ES-I3 (cell line): ENCODE measurements at regions not wholly inside any gene's neighbourhood (a gene's known extent, or its start where the extent isn't known, plus 50 kb on each side); places are given as distances from the start of the nearest gene placed in this dataset.

Experiments
- H3K36me3 ChIP-seq: 2 replicates; pipeline ENCODE4 v1.6.1; 2013; ENCODE audit warnings: mild to moderate bottlenecking, low read length, control low read depth, moderate library complexity; ENCODE audit not compliant: insufficient read depth
- H3K4me1 ChIP-seq: 2 replicates; pipeline ENCODE4 v1.6.1; 2013; ENCODE audit warnings: mild to moderate bottlenecking, control low read depth, low read length; ENCODE audit not compliant: insufficient read depth
- H3K9ac ChIP-seq: 2 replicates; pipeline ENCODE4 v1.6.1; 2013; ENCODE audit warnings: low read depth, mild to moderate bottlenecking, low read length, moderate library complexity
- H3K9me3 ChIP-seq: 2 replicates; pipeline ENCODE4 v1.6.1; 2013; ENCODE audit warnings: mild to moderate bottlenecking, low read length, moderate library complexity; ENCODE audit not compliant: control insufficient read depth, insufficient read depth

DNA sequence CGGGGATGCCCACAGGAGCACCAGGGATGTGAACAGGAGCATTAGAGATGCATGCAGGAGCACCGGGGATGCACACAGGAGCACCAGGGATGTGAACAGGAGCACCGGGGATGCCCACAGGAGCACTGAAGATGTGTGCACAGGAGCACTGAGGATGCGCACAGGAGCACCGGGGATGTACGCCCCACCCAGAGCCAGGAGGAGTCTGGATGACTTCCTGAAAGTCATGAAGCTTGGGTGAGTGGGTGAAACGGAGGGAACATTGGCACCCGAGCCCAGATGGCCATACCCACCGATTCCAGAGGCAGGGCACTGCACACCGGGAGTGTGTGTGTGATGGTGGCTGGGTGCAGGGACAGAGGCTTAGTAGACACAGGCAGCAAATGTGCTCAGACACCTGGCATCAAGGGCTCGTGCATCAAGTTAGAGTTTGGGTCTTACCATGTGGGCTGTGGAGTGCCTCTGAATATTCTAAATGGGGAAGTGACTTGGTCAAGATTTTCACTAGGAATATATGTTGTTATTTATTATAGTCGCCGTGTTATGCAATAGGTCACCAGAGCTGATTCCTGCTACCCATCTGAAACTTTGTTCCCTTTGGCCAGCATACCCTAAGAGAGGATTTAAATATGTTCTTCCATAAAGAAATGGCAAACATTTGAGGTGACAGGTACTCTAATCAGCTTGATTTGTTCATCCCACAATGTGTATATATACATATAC is 365.8 kb upstream of the MYT1L start:
- peaks cover 7% of the 10 kb centered on the region for H3K4me1 ChIP-seq
- no peaks in the 10 kb centered on the region for H3K9me3 ChIP-seq
- no peaks in the 10 kb centered on the region for H3K36me3 ChIP-seq
- no peak overlapping the region for H3K9ac ChIP-seq

DNA sequence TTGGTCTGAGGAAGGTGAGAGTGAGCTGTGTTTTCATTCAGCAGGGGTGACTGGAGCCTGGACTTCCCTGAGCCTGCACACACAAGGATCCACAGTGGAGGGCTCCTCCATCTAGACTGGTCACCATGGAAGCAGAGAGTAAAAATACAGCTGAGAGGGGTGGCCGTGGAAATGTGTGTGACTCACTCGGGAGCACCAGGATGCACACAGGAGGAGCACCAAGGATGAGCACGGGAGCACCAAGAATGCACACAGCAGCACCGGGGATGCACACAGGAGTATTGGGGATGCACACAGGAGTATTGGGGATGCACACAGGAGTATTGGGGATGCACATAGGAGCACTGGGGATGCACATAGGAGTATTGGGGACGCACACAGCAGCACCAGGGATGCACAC is 365.2 kb upstream of the MYT1L start:
- peaks cover 7% of the 10 kb centered on the region for H3K4me1 ChIP-seq
- no peaks in the 10 kb centered on the region for H3K9me3 ChIP-seq
- no peaks in the 10 kb centered on the region for H3K36me3 ChIP-seq
- no peak overlapping the region for H3K9ac ChIP-seq

DNA sequence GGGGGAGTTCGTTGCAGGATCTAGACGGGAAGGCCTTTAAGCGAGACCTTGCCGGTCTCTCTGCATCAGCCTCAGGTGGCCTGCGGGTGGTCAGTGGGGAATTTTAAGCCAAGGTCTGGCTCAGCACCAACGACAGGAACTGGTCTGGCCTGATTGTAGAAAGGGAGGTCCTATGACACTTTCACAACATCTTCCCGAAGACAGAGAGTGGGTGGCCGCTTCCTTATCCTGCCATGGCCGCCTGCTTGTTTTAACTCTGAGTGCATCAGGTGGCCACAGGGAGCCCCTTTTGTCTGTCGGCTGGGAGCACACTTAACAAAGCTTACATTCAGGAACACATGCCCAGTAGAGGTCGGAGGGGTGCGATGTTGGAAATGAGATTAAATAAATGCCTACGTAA is 363.7 kb upstream of the MYT1L start:
- Histone ChIP-seq H3K36me3 (no peaks in the 10 kb centered on the region), H3K9ac (no peak overlapping the region), H3K4me1 (peaks cover 7% of the 10 kb centered on the region), H3K9me3 (no peaks in the 10 kb centered on the region)

DNA sequence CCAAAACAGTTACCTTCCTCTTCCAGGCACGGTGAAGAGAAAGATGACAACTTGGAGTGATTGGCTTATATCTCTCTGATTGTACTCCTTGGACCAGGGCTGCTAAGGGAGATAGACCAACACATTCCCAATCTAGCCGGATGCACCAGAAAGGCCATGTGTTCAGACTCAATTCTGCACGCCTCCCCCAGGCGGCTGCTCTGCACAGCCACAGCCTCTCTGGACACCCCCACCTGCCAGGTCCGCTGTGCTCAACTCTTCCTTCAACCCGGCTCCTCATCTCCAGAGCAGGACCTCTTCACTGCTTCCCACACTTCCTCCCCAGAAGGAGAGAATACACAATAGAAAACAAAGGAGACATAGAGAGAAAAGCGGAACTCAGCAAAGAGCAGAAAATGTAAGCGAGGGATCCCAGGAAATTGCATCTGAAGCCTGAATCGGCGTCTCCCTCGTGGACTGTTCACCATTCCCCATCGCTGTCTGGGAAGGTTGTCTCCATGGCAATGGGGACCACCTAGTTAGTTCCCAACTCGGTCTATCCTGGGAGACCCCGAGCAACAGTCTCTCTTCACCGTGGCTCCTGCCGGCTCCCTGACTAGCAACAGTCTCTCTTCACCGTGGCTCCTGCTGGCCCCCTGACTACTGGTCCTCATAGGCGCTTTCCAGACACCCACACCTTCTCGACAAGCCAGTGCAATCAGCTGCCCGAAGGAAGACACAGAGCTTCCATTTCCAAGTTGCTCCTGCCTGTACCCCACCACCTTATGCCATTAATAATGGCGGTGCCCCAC is 361.7 kb upstream of the MYT1L start:
- Histone ChIP-seq H3K4me1 (no peaks in the 10 kb centered on the region), H3K9me3 (no peaks in the 10 kb centered on the region), H3K9ac (no peak overlapping the region), H3K36me3 (no peaks in the 10 kb centered on the region)

DNA sequence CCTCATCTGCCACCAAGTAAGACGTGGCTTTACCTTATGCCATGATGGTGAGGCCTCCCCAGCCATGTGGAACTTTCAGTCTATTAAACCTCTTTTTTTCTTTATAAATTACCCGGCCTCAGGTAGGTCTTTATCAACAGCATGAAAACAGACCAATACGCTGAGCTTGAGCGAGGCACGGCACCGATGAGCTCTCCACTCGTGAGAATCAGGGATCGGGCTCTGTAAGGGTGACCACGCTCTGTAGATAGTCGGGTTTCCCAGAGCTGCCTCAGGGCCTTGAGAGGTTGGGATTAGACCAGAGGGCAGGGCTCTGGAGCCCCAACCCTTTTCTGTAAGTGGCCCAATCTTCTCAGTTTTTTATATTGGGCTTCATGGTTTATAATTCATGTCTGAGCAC is 360.3 kb upstream of the MYT1L start:
- H3K9ac ChIP-seq: no peak overlapping the region
- H3K36me3 ChIP-seq: no peaks in the 10 kb centered on the region
- H3K4me1 ChIP-seq: no peaks in the 10 kb centered on the region
- H3K9me3 ChIP-seq: no peaks in the 10 kb centered on the region

DNA sequence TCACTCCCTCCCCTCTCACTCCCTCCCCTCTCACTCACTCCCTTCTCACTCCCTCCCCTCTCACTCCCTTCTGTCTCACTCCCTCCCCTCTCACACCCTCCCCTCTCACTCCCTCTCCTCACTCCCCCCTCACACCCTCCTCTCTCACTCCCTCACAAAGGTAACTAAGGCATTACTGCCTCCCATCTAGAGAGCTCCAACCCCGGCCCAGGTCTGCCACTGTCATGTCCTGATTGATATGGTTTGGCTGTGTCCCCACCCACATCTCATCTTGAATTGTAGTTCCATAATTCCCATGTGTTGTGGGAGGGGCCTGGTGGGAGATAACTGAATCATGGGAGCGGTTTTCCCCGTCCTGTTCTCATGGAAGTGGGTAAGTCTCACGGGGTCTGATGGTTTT is 359.9 kb upstream of the MYT1L start:
- Histone ChIP-seq H3K9ac (no peak overlapping the region), H3K9me3 (no peaks in the 10 kb centered on the region), H3K4me1 (no peaks in the 10 kb centered on the region), H3K36me3 (no peaks in the 10 kb centered on the region)

DNA sequence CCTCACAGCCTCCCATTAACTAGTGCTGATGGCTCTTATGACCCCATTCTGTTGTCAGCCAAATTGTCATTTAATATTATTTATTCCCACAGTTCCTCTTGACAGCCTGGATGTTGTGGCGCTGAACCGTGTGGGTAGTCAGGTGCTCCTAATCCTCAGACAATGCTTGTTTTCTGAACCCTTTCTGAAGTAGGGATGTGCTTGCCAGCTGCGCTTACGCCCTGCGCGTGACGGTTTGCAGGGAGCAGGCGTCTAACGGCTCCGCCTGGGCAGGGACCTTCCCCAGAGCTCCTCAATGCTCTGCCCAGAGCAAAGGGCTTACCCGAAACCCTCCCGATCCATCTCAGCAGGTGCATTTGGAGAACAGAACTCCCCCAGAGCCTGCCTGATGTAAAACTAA is 358.2 kb upstream of the MYT1L start:
- H3K36me3 ChIP-seq: no peaks in the 10 kb centered on the region
- H3K4me1 ChIP-seq: no peaks in the 10 kb centered on the region
- no peak overlapping the region for H3K9ac ChIP-seq
- H3K9me3 ChIP-seq: no peaks in the 10 kb centered on the region

DNA sequence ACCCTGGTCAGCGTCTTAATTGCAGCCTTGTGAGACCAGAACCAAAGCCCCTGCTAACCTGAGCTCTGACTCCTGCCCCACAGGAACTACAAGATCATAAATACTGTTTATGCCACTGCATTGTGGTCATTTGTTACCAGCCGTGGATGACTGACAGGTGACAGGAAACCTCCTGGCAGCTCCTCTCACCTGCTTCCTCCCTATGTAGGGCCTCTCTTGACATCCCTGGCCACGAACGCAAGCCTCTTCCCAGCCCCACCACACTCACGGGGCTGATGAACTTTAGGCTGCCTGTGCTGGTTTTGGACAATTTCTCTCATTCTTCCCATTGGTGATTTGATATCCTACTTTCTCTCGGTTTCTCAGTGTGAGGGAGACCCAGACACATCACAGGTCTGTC is 357.2 kb upstream of the MYT1L start:
- H3K9ac ChIP-seq: no peak overlapping the region
- H3K9me3 ChIP-seq: no peaks in the 10 kb centered on the region
- no peaks in the 10 kb centered on the region for H3K36me3 ChIP-seq
- no peaks in the 10 kb centered on the region for H3K4me1 ChIP-seq

DNA sequence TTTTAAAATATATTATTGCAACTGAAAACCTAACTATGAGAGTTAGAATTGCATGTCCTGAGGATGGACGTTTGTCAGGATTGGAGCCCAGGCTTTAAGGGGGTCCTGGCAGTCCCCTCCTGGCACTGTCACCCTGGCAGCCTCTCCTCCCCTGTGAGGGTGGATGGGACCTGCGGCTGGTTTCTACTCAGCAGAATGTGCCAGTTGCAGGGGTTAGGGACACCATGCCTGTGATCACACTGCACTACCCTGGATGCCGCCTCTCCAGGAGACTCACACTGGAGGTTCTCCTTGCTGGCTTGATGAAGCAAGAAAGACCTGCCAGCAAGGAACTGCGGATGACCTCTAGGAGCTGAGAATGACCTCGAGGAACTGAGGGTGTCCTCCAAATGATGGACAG is 356.7 kb upstream of the MYT1L start:
- no peak overlapping the region for H3K9ac ChIP-seq
- no peaks in the 10 kb centered on the region for H3K9me3 ChIP-seq
- no peaks in the 10 kb centered on the region for H3K4me1 ChIP-seq
- no peaks in the 10 kb centered on the region for H3K36me3 ChIP-seq

DNA sequence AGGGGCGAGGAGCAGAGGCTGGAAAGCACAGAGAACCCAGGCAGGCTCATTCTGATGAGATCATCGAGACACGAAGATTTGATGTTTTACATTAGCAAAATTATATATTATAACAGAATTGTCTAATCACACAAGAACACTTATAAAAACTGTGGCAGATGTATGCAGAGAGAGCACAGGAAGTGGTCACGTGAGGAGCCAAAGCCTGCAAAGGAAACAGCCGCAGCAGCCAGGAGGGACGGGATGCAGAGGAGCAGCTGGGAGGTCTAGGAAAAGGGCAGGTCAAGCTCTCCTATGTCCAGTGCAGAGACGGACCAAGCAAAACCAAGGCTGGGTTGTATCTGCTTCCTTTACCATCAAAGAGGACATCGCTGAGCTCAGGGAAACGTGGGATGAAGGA is 355.1 kb upstream of the MYT1L start:
- peaks cover 5% of the 10 kb centered on the region; the same call in 1 of the 2 replicates for H3K4me1 ChIP-seq
- no peak overlapping the region for H3K9ac ChIP-seq
- no peaks in the 10 kb centered on the region for H3K36me3 ChIP-seq
- no peaks in the 10 kb centered on the region for H3K9me3 ChIP-seq

DNA sequence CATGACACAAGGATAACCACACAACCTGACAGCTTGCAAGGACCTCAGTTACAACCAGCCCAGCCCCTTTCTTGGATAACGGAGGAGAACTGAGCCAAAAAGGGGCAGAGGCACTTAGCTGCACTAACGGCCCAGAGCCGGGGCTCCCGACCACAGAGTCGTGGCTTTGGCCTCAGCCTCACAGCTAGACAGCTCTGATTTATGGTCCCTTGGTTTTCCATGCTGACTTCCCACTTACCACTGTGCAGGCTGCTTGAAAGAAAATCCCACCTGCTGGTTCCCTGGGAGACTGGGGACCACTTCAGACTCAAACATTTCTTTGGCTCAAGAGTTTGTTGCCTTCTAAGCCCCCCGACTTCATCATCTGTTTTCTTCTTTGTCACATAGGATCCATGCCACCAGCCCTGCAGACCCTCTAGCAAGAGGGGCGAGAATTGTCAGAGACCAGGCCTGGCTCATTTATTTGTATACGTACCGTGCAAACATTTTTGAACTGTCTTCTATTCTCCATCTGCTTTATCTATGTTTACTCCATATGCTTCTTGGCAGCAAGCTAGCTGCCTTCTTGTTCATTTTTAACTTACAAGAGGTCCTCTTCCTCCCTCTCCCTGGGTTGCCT is 352.6 kb upstream of the MYT1L start:
- peaks cover 5% of the 10 kb centered on the region; the same call in 1 of the 2 replicates for H3K4me1 ChIP-seq
- no peak overlapping the region for H3K9ac ChIP-seq
- H3K9me3 ChIP-seq: no peaks in the 10 kb centered on the region
- H3K36me3 ChIP-seq: no peaks in the 10 kb centered on the region

DNA sequence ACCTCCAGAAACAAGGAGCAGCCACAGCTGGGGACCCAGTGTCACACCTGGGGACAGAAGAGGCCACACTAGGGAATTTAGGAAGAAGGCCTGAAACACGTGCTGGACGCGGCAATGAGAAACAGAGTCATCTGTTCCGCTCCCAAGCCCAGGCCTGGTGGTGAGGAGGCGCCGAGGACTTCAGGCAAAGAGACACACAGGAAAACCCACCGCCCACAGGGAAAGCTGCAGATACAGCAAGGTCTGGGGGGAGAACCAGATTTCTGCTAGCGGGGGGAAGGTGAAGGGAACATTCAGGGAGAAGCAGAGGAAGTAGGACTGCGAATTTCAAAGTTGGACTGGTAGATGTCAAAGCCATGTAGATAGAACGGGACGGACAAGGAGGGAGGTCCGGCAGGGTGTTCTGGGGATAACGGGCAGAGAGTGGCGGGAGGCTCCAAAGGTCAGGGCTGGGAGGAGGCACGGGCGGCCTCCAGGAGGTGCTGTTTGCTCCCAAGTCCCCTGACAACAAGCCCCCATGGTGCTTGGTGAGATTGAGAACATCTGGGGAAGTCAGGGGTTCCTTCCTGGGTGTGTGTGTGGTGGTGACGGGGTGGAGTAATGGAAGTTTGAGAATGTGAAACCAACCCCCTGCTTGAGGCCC is 351.7 kb upstream of the MYT1L start:
- H3K9me3 ChIP-seq: no peaks in the 10 kb centered on the region
- H3K4me1 ChIP-seq: peaks cover 5% of the 10 kb centered on the region; the same call in 1 of the 2 replicates
- no peaks in the 10 kb centered on the region for H3K36me3 ChIP-seq
- no peak overlapping the region for H3K9ac ChIP-seq

DNA sequence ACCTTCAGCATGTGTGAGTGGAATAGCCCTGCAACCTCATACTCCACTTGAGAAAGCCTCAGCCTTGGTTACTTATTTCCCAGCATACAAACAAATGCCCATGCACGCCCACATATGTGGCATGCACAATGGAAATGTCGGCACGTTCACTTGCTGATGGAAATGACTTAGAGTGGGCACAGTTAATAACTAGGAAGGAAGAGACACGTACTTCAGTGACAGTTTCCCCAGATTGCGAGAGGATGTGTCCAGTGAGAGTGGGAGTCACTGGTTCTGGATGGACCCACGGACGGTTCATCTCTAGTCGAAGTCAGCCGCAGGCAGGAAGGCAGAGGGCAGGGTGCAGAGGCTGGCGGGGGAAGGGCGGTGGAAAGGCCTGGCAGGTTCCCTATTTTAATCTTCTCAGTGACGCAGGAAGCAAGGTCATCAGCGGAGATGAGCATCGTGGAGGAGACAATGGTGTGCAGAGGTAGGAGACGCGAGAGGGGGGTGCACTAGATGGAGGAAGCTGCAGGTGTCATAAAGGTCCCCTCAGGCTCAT is 350.7 kb upstream of the MYT1L start:
- no peaks in the 10 kb centered on the region for H3K9me3 ChIP-seq
- peaks cover 5% of the 10 kb centered on the region; the same call in 1 of the 2 replicates for H3K4me1 ChIP-seq
- no peaks in the 10 kb centered on the region for H3K36me3 ChIP-seq
- no peak overlapping the region for H3K9ac ChIP-seq

DNA sequence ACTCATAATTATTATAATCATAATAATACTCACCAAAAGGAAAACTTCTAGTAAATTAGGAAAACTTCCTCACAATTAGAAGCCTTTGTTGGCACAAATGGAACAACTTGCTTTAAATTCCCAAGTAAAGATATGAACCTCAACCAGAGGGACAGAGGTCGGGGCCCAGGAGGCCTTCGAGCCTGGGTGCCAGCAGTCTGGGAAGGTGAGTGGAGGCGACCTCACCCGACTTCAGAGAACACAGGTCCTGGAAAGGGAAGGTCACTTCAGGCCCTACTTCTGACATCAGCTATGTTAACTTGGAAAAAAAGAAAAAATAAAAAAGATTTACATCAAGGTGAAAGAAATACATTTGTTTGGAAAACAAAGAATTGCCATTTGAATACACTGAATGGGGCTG is 350.0 kb upstream of the MYT1L start:
- no peak overlapping the region for H3K9ac ChIP-seq
- no peaks in the 10 kb centered on the region for H3K36me3 ChIP-seq

More for the DNA sequence above, 350.0 kb upstream of the MYT1L start:
- Histone ChIP-seq H3K4me1 (peaks cover 5% of the 10 kb centered on the region; the same call in 1 of the 2 replicates), H3K9me3 (no peaks in the 10 kb centered on the region)
